Liver (tissue), 3 donors: ENCODE measurements at regions not wholly inside any gene's neighbourhood (a gene's known extent, or its start where the extent isn't known, plus 50 kb on each side); places are given as distances from the start of the nearest gene placed in this dataset.

Experiments
- JUND ChIP-seq, 2 donors: IDR thresholded peaks; 2 replicates each; pipeline ENCODE4 v1.6.1; 2016; ENCODE audit warnings: antibody characterized with exemption in 2 of 2
- RAD21 ChIP-seq, 2 donors: IDR thresholded peaks; 2 replicates each; pipeline ENCODE4 v1.6.1; 2016; ENCODE audit warnings: antibody characterized with exemption in 2 of 2, mild to moderate bottlenecking in 2 of 2
- SP1 ChIP-seq: IDR thresholded peaks from 2 replicates; pipeline ENCODE4 v1.6.1; 2018; ENCODE audit warnings: antibody characterized with exemption, mild to moderate bottlenecking
- YY1 ChIP-seq: IDR thresholded peaks from 2 replicates; pipeline ENCODE4 v1.6.1; 2016; ENCODE audit warnings: antibody characterized with exemption, mild to moderate bottlenecking
- TF ChIP-seq, protein P1 (sequence below): fragments of 150-350 bp; IDR thresholded peaks from 2 replicates; pipeline ENCODE4 v1.5.1; 2017; ENCODE audit warnings: improper control_type of control experiment, low read depth, low read length; ENCODE audit not compliant: missing input control
- TF ChIP-seq, protein P2 (sequence below): IDR thresholded peaks from 2 replicates; pipeline ENCODE4 v1.6.1; 2016; ENCODE audit warnings: antibody characterized with exemption, mild to moderate bottlenecking
- TF ChIP-seq, protein P3 (sequence below): IDR thresholded peaks from 2 replicates; pipeline ENCODE4 v1.6.1; 2016; ENCODE audit warnings: antibody characterized with exemption
- TF ChIP-seq, protein P4 (sequence below): IDR thresholded peaks from 2 replicates; pipeline ENCODE4 v1.6.1; 2016; ENCODE audit warnings: antibody characterized with exemption
- donor health status: healthy.
- donor health status: healthy.

DNA sequence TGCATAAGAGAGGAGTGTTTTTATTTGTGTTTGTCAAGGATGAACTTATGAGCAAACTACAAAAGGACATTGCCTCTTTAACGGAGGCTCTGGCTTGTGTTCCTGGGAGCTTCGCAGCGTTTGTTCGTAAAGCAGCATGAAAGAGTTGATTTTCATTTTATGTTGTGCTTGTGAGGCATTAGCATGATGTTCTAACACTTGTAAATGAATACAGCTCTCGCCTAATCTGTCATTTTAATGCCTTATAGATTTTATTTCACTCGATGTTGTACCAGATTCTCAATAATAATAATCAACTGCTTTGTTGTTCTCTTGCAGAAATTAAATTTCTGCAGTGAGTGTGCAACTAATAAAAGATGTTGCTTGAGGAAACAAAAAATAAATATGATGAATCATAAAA lies 687.3 kb upstream of the FANCL start:
- TF ChIP-seq SP1 (no peak), YY1 (no peak), JUND (IDR thresholded peaks at IDR 0.05) (no peak), RAD21 (IDR thresholded peaks at IDR 0.05) (no peak)
- TF ChIP-seq, protein P1, sequence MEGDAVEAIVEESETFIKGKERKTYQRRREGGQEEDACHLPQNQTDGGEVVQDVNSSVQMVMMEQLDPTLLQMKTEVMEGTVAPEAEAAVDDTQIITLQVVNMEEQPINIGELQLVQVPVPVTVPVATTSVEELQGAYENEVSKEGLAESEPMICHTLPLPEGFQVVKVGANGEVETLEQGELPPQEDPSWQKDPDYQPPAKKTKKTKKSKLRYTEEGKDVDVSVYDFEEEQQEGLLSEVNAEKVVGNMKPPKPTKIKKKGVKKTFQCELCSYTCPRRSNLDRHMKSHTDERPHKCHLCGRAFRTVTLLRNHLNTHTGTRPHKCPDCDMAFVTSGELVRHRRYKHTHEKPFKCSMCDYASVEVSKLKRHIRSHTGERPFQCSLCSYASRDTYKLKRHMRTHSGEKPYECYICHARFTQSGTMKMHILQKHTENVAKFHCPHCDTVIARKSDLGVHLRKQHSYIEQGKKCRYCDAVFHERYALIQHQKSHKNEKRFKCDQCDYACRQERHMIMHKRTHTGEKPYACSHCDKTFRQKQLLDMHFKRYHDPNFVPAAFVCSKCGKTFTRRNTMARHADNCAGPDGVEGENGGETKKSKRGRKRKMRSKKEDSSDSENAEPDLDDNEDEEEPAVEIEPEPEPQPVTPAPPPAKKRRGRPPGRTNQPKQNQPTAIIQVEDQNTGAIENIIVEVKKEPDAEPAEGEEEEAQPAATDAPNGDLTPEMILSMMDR: no peak
- TF ChIP-seq, protein P2, sequence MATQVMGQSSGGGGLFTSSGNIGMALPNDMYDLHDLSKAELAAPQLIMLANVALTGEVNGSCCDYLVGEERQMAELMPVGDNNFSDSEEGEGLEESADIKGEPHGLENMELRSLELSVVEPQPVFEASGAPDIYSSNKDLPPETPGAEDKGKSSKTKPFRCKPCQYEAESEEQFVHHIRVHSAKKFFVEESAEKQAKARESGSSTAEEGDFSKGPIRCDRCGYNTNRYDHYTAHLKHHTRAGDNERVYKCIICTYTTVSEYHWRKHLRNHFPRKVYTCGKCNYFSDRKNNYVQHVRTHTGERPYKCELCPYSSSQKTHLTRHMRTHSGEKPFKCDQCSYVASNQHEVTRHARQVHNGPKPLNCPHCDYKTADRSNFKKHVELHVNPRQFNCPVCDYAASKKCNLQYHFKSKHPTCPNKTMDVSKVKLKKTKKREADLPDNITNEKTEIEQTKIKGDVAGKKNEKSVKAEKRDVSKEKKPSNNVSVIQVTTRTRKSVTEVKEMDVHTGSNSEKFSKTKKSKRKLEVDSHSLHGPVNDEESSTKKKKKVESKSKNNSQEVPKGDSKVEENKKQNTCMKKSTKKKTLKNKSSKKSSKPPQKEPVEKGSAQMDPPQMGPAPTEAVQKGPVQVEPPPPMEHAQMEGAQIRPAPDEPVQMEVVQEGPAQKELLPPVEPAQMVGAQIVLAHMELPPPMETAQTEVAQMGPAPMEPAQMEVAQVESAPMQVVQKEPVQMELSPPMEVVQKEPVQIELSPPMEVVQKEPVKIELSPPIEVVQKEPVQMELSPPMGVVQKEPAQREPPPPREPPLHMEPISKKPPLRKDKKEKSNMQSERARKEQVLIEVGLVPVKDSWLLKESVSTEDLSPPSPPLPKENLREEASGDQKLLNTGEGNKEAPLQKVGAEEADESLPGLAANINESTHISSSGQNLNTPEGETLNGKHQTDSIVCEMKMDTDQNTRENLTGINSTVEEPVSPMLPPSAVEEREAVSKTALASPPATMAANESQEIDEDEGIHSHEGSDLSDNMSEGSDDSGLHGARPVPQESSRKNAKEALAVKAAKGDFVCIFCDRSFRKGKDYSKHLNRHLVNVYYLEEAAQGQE: no peak
- TF ChIP-seq, protein P3, sequence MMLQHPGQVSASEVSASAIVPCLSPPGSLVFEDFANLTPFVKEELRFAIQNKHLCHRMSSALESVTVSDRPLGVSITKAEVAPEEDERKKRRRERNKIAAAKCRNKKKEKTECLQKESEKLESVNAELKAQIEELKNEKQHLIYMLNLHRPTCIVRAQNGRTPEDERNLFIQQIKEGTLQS: no peak
- TF ChIP-seq, protein P4, sequence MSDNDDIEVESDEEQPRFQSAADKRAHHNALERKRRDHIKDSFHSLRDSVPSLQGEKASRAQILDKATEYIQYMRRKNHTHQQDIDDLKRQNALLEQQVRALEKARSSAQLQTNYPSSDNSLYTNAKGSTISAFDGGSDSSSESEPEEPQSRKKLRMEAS: no peak
